CD4-positive, alpha-beta T cell (primary cell): ENCODE measurements at regions not wholly inside any gene's neighbourhood (a gene's known extent, or its start where the extent isn't known, plus 50 kb on each side); places are given as distances from the start of the nearest gene placed in this dataset.
"Not testable (repeated sequence)": the region's sequence is repeated elsewhere in the genome, so short reads cannot be mapped to it uniquely, and the experiment has no call there.

ENCODE experiments used
- ATAC-seq: fragments of 200-7000 bp; cut with Tn5 transposase; one replicate; pipeline ENCODE4 v1.10.0; 2022; ENCODE audit warnings: mild to moderate bottlenecking; ENCODE audit not compliant: poor library complexity
- CTCF ChIA-PET: fragments of 350-600 bp; sonication (Branson Sonifier 250); formaldehyde crosslinking; loops from one replicate; lab custom pipeline; 2021; ENCODE audit warnings: antibody characterized with exemption, inconsistent platforms; lab: Charles Lee
- POLR2A ChIA-PET: fragments of 350-600 bp; sonication (Branson Sonifier 250); formaldehyde crosslinking; loops from one replicate; lab custom pipeline; 2021; ENCODE audit warnings: antibody characterized with exemption, inconsistent platforms; lab: Charles Lee
- DNase-seq, 14 experiments: peaks; one replicate each; pipeline ENCODE4 v3.0.0-alpha.2; 2013 to 2020; ENCODE audit warnings: mixed read lengths in 2 of 14
- H3K27ac ChIP-seq, 2 donors: one replicate each; pipeline versions ENCODE4 v1.5.1 to v1.7.0; 2013; ENCODE audit warnings: low read length in 2 of 2, low read depth in 1 of 2, mild to moderate bottlenecking in 1 of 2
- H3K27me3 ChIP-seq, 2 experiments: 1 replicate in 1 of 2; 2 replicates in 1 of 2; pipeline versions ENCODE4 v1.6.1 to v1.7.0; 2013; ENCODE audit warnings: low read length in 2 of 2, control low read depth in 1 of 2, mild to moderate bottlenecking in 1 of 2, moderate library complexity in 1 of 2; ENCODE audit not compliant: insufficient read depth in 2 of 2, control insufficient read depth in 1 of 2
- H3K36me3 ChIP-seq: one replicate; pipeline ENCODE4 v1.6.1; 2013; ENCODE audit warnings: low read length, control low read depth; ENCODE audit not compliant: insufficient read depth
- H3K4me1 ChIP-seq: one replicate; pipeline ENCODE4 v1.6.1; 2013; ENCODE audit warnings: low read length, control low read depth; ENCODE audit not compliant: insufficient read depth
- H3K4me3 ChIP-seq: one replicate; pipeline ENCODE4 v1.5.1; 2013; ENCODE audit warnings: mild to moderate bottlenecking, low read length, moderate library complexity
- H3K9me3 ChIP-seq, 2 experiments: 1 replicate in 1 of 2; 2 replicates in 1 of 2; pipeline versions ENCODE4 v1.6.1 to v1.7.0; 2013; ENCODE audit warnings: low read length in 2 of 2, mild to moderate bottlenecking in 2 of 2, control low read depth in 1 of 2, moderate library complexity in 1 of 2; ENCODE audit not compliant: control insufficient read depth in 1 of 2, insufficient read depth in 1 of 2
- H3K27ac Mint-ChIP-seq: one replicate; pipeline ENCODE4 v1.8.0; 2020; ENCODE audit warnings: mixed read lengths
- H3K27me3 Mint-ChIP-seq: one replicate; pipeline ENCODE4 v1.8.0; 2021; ENCODE audit warnings: mixed read lengths
- H3K36me3 Mint-ChIP-seq: one replicate; pipeline ENCODE4 v1.8.0; 2021; ENCODE audit warnings: low read depth, mixed read lengths
- H3K4me1 Mint-ChIP-seq: one replicate; pipeline ENCODE4 v1.8.0; 2021; ENCODE audit warnings: low read depth, mixed read lengths
- H3K4me3 Mint-ChIP-seq: one replicate; pipeline ENCODE4 v1.8.0; 2020; ENCODE audit warnings: mild to moderate bottlenecking, mixed read lengths
- H3K9me3 Mint-ChIP-seq: one replicate; pipeline ENCODE4 v1.8.0; 2020; ENCODE audit warnings: mixed read lengths
- CTCF ChIP-seq: fragments of 200-600 bp; IDR thresholded peaks from one replicate; pipeline ENCODE4 v1.8.0; 2022; ENCODE audit warnings: antibody characterized with exemption, mild to moderate bottlenecking
- intact Hi-C, 2 experiments: fragments of 100-400 bp; cut with DNase I in 1 of 2; cut with micrococcal nuclease in 1 of 2; formaldehyde crosslinking; loops; one replicate each; pipeline versions ENCODE4 v1.15.1 to v1.9.0; 2023 to 2025; cut with DNase I, micrococcal nuclease

- intact Hi-C loops = no loop called here
- ChIA-PET CTCF (no interaction called here), POLR2A (no interaction called here)
- H3K27me3 Mint-ChIP-seq = no peaks in the 10 kb centered on the region
- no peak overlapping the region for H3K4me3 ChIP-seq
- H3K36me3 ChIP-seq = no peaks in the 10 kb centered on the region
- H3K4me1 Mint-ChIP-seq = no peaks in the 10 kb centered on the region
- no peak overlapping the region for H3K27ac Mint-ChIP-seq
- H3K9me3 ChIP-seq = peaks cover 0 to 8% of the 10 kb centered on the region in 2 experiments
- no peaks in the 10 kb centered on the region for H3K36me3 Mint-ChIP-seq
- ATAC-seq = no peak
- TF ChIP-seq CTCF = no peak
- H3K4me3 Mint-ChIP-seq = no peak overlapping the region
- no peak for DNase-seq
- H3K4me1 ChIP-seq = no peaks in the 10 kb centered on the region
- no peaks in the 10 kb centered on the region for H3K27me3 ChIP-seq
- H3K27ac ChIP-seq = no peak overlapping the region
- H3K9me3 Mint-ChIP-seq = peaks cover 13% of the 10 kb centered on the region
These were observed 1297.4 kb upstream of the MIR17HG start for GRCh38 chr13:90049989-90050671.

GRCh38 chr13:90055121-90055520, 1292.4 kb upstream of the MIR17HG start:
- Mint-ChIP-seq H3K27me3 (no peaks in the 10 kb centered on the region), H3K4me3 (no peak overlapping the region), H3K4me1 (no peaks in the 10 kb centered on the region), H3K27ac (no peak overlapping the region), H3K36me3 (no peaks in the 10 kb centered on the region), H3K9me3 (no peaks in the 10 kb centered on the region)
- ChIA-PET CTCF (no interaction called here), POLR2A (no interaction called here)
- no peaks in the 10 kb centered on the region for H3K27me3 ChIP-seq
- DNase-seq (no peak), ATAC-seq (no peak)
- H3K27ac ChIP-seq = no peak overlapping the region
- no peak for TF ChIP-seq CTCF
- H3K4me3 ChIP-seq = no peak overlapping the region
- intact Hi-C loops = loop anchor here in 1 of 2 experiments (5.0 kb wide), 1 partner anchor 47 kb away; no protein-coding TSS in a partner anchor
- H3K36me3 ChIP-seq = no peaks in the 10 kb centered on the region
- H3K4me1 ChIP-seq = no peaks in the 10 kb centered on the region
- no peaks in the 10 kb centered on the region for H3K9me3 ChIP-seq

- no peaks in the 10 kb centered on the region for H3K27me3 ChIP-seq
- H3K4me1 ChIP-seq = no peaks in the 10 kb centered on the region
- ChIA-PET CTCF (no interaction called here), POLR2A (no interaction called here)
- no peak overlapping the region for H3K4me3 ChIP-seq
- Mint-ChIP-seq H3K36me3 (no peaks in the 10 kb centered on the region), H3K9me3 (no peaks in the 10 kb centered on the region), H3K4me1 (no peaks in the 10 kb centered on the region), H3K27ac (no peak overlapping the region), H3K27me3 (no peaks in the 10 kb centered on the region), H3K4me3 (no peak overlapping the region)
- H3K27ac ChIP-seq = no peak overlapping the region
- ATAC-seq (no peak), DNase-seq (no peak)
- intact Hi-C loops = loop anchor here in 1 of 2 experiments (5.0 kb wide), 1 partner anchor 47 kb away; no protein-coding TSS in a partner anchor
- TF ChIP-seq CTCF = no peak
- H3K36me3 ChIP-seq = no peaks in the 10 kb centered on the region
- no peaks in the 10 kb centered on the region for H3K9me3 ChIP-seq
These were observed 1291.7 kb upstream of the MIR17HG start for GRCh38 chr13:90055760-90056159.

- ATAC-seq, H3K27me3 ChIP-seq, H3K27ac ChIP-seq, H3K4me3 Mint-ChIP-seq, intact Hi-C loops, H3K27me3 Mint-ChIP-seq, CTCF ChIA-PET, POLR2A ChIA-PET, H3K27ac Mint-ChIP-seq, H3K4me1 ChIP-seq, H3K36me3 Mint-ChIP-seq, H3K9me3 ChIP-seq, DNase-seq, H3K4me1 Mint-ChIP-seq, H3K36me3 ChIP-seq, H3K4me3 ChIP-seq, H3K9me3 Mint-ChIP-seq: not testable (repeated sequence)
These were observed 1283.3 kb upstream of the MIR17HG start for GRCh38 chr13:90064226-90064625.
